IPS DF 6.9 (cell line): ENCODE measurements at regions not wholly inside any gene's neighbourhood (a gene's known extent, or its start where the extent isn't known, plus 50 kb on each side); places are given as distances from the start of the nearest gene placed in this dataset.

ENCODE experiments used
- DNase-seq: peaks from one replicate; pipeline ENCODE4 v3.0.0-alpha.2; 2013; ENCODE audit warnings: low read depth, low spot score
- H3K27ac ChIP-seq: one replicate; pipeline ENCODE4 v1.5.1; 2013; ENCODE audit warnings: low read length, control low read depth
- H3K27me3 ChIP-seq: 2 replicates; pipeline ENCODE4 v1.6.1; 2013; ENCODE audit warnings: mild to moderate bottlenecking, low read length; ENCODE audit not compliant: control insufficient read depth, insufficient read depth
- H3K36me3 ChIP-seq: 2 replicates; pipeline ENCODE4 v1.6.1; 2013; ENCODE audit warnings: low read length; ENCODE audit not compliant: control insufficient read depth, insufficient read depth
- H3K4me1 ChIP-seq: 2 replicates; pipeline ENCODE4 v1.6.1; 2013; ENCODE audit warnings: low read length; ENCODE audit not compliant: control insufficient read depth, insufficient read depth
- H3K4me3 ChIP-seq: 2 replicates; pipeline ENCODE4 v1.5.1; 2013; ENCODE audit warnings: mild to moderate bottlenecking, low read length
- H3K9me3 ChIP-seq: 2 replicates; pipeline ENCODE4 v1.6.1; 2013; ENCODE audit warnings: low read length, inconsistent platforms; ENCODE audit not compliant: control insufficient read depth, insufficient read depth
- WGBS: extraction: QIAGEN DNeasy Blood & Tissue Kit; methylation state at CpG from one replicate; pipeline ENCODE4 v1.1.7; 2013; ENCODE audit warnings: mixed read lengths, missing lambda C conversion rate; ENCODE audit not compliant: insufficient read length, insufficient coverage; 5-methylcytosine and 5-hydroxymethylcytosine counted together

DNA sequence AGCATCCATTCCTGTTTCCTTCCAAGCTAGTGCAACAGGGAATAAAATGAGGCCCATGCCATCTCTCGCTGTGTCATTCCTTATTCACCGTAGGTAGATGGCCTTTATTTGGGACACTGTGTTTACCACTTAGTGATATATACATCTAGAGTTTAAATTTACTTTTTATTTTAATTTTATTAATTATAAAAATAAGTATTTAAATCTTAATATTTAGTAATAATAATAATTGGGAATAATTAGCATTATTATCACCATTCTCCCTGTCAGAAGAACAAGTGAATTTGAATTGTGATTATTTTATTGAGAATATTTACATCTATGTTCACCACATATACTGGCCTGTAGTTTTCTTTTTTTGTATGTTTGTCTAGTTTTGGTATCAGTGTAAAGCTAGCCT is 692.9 kb upstream of the KIF2B start:
- no CpG with 5 or more reads among the region's 2 CpGs for WGBS
- Histone ChIP-seq H3K9me3 (no peaks in the 10 kb centered on the region), H3K36me3 (no peaks in the 10 kb centered on the region), H3K4me1 (no peaks in the 10 kb centered on the region), H3K27ac (no peak overlapping the region), H3K4me3 (no peak overlapping the region), H3K27me3 (no peaks in the 10 kb centered on the region)
- no peak for DNase-seq

- Histone ChIP-seq H3K9me3 (no peaks in the 10 kb centered on the region), H3K4me1 (no peaks in the 10 kb centered on the region), H3K27ac (no peak overlapping the region), H3K36me3 (no peaks in the 10 kb centered on the region), H3K4me3 (no peak overlapping the region), H3K27me3 (no peaks in the 10 kb centered on the region)
- DNase-seq = no peak
- no CpG with 5 or more reads among the region's 3 CpGs for whole genome bisulfite sequencing
These were observed 695.4 kb upstream of the KIF2B start for GRCh38 chr17:53127331-53127730.

GRCh38 chr17:53122966-53123365 is 699.8 kb upstream of the KIF2B start:
- no peak for DNase-seq
- Histone ChIP-seq H3K4me1 (no peaks in the 10 kb centered on the region), H3K27ac (no peak overlapping the region), H3K4me3 (no peak overlapping the region), H3K9me3 (no peaks in the 10 kb centered on the region), H3K36me3 (no peaks in the 10 kb centered on the region), H3K27me3 (no peaks in the 10 kb centered on the region)

DNA sequence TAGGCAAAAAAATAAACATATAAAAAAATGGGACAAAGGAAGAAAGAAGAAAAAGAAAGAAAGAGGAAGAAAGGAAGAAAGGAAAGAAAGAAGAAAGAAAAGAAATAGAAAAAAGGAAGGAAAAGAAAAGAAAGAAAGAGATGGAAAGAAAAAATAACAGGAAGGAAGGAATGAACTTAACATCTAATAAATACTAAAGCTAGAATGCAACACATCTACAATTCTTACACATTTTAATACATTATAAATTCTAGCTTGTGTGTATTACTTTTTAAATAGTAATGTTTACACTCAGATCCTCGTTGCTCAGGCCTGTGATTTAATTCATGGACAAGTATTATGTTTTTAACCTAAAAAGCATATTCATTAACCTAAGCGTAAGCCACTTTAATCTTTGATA is 703.0 kb upstream of the KIF2B start:
- WGBS = no CpG with 5 or more reads among the region's 2 CpGs
- no peak overlapping the region for H3K4me3 ChIP-seq
- H3K4me1 ChIP-seq = no peaks in the 10 kb centered on the region
- no peak overlapping the region for H3K27ac ChIP-seq
- no peak for DNase-seq
- no peaks in the 10 kb centered on the region for H3K9me3 ChIP-seq
- no peaks in the 10 kb centered on the region for H3K36me3 ChIP-seq
- H3K27me3 ChIP-seq = no peaks in the 10 kb centered on the region

DNA sequence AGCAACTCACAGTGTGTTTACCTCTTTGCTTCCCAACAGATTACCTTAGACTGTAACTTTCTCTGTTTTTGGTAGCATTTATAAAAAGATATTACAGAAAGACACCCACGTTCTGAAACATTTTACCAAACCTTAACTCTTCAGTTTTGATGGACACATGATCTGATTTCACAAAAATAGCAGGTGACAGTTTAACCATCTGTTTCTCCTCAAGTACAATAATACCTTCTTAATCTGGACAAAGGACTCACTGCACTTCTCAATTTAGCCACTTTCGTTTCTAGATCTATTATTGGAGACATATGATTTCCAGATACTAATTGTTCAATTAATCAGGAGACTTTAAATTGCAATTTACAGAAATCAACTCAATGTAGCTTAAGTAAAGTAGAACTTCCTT is 703.8 kb upstream of the KIF2B start:
- H3K27ac ChIP-seq = no peak overlapping the region
- WGBS = no CpG with 5 or more reads among the region's 2 CpGs
- no peaks in the 10 kb centered on the region for H3K4me1 ChIP-seq

GRCh38 chr17:53106886-53107285 is 715.8 kb upstream of the KIF2B start:
- Histone ChIP-seq H3K4me1 (no peaks in the 10 kb centered on the region), H3K27me3 (no peaks in the 10 kb centered on the region), H3K4me3 (no peak overlapping the region), H3K27ac (no peak overlapping the region), H3K9me3 (no peaks in the 10 kb centered on the region), H3K36me3 (no peaks in the 10 kb centered on the region)
- DNase-seq = no peak

More for the DNA sequence above, 703.8 kb upstream of the KIF2B start:
- Histone ChIP-seq H3K36me3 (no peaks in the 10 kb centered on the region), H3K9me3 (no peaks in the 10 kb centered on the region), H3K27me3 (no peaks in the 10 kb centered on the region), H3K4me3 (no peak overlapping the region)
- DNase-seq = no peak

DNA sequence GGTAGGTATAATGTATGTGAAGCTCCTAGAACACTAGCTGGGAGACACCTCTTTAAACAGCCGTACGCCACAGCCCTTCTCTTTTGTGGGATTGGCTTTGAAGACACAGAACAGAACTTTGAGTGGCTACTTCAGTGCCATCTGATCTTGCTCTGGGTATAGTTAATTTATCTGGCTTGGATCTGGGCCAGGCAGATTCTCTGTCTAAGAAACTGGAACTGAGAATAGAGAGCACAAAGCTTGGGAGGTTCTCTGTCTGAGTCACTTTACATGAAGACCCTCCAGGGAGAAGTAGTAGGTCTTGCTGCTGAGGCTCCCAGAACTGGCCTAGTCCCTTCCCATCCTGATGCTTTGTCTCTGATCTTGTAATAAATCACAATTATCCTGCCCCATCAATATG is 721.0 kb upstream of the KIF2B start:
- Histone ChIP-seq H3K27ac (no peak overlapping the region), H3K4me3 (no peak overlapping the region), H3K4me1 (no peaks in the 10 kb centered on the region), H3K36me3 (no peaks in the 10 kb centered on the region), H3K27me3 (no peaks in the 10 kb centered on the region), H3K9me3 (no peaks in the 10 kb centered on the region)
- no CpG with 5 or more reads among the region's 2 CpGs for WGBS
- DNase-seq = no peak

DNA sequence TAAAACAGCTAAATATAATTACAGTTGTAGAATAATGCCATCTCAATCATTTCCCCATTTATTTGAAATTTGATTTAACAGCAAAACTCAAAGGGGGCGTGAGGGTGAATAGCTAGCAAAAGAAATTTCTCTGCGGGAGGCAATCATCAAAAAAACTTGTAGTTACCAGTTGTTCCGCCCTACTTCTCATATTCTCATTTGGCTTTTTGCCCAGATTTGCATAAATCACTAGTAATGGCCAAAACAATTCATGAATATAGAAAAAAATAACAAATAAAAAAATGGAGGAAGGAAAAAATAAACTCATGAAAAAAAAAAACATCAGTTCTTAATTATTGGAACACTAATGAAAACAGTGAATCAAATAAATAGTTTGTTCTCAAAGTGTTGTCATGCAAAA is 722.6 kb upstream of the KIF2B start:
- DNase-seq = no peak
- Histone ChIP-seq H3K4me3 (no peak overlapping the region), H3K27me3 (no peaks in the 10 kb centered on the region), H3K9me3 (no peaks in the 10 kb centered on the region), H3K36me3 (no peaks in the 10 kb centered on the region), H3K27ac (no peak overlapping the region), H3K4me1 (no peaks in the 10 kb centered on the region)
- WGBS = no CpG with 5 or more reads among the region's 3 CpGs

GRCh38 chr17:53093391-53093790 is 729.3 kb upstream of the KIF2B start:
- no CpG with 5 or more reads among the region's 1 CpG for WGBS
- Histone ChIP-seq H3K4me3 (no peak overlapping the region), H3K36me3 (no peaks in the 10 kb centered on the region), H3K27ac (no peak overlapping the region), H3K4me1 (no peaks in the 10 kb centered on the region), H3K9me3 (no peaks in the 10 kb centered on the region), H3K27me3 (no peaks in the 10 kb centered on the region)
- DNase-seq = no peak

- Histone ChIP-seq H3K4me3 (no peak overlapping the region), H3K9me3 (no peaks in the 10 kb centered on the region), H3K4me1 (no peaks in the 10 kb centered on the region), H3K27ac (no peak overlapping the region), H3K27me3 (no peaks in the 10 kb centered on the region), H3K36me3 (no peaks in the 10 kb centered on the region)
- whole genome bisulfite sequencing = no CpG with 5 or more reads among the region's 2 CpGs
- no peak for DNase-seq
These were observed 730.7 kb upstream of the KIF2B start for GRCh38 chr17:53092072-53092471.

DNA sequence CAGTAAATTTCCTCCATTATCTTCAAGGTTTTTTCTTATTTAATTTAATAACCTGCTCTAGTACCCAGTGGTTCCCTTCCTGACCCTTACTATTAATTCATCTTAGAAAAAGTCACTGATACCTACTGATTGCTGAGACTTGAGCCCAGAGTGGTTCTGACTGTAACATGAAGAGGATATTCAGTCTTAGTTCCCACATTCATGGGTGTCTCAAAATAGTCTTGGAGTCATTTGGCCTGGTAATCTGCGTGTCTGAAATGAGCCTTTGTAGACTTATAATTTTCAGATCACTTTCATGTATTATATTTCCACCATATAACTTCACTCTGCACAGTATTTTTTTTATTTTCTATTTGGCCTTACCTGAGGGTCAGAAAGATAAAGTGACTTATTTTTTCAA is 732.0 kb upstream of the KIF2B start:
- Histone ChIP-seq H3K4me3 (no peak overlapping the region), H3K36me3 (no peaks in the 10 kb centered on the region), H3K27me3 (no peaks in the 10 kb centered on the region), H3K4me1 (no peaks in the 10 kb centered on the region), H3K27ac (no peak overlapping the region), H3K9me3 (no peaks in the 10 kb centered on the region)
- DNase-seq = no peak
- no CpG with 5 or more reads among the region's 1 CpG for WGBS
